ENCODE measurements at regions not wholly inside any gene's neighbourhood (a gene's known extent, or its start where the extent isn't known, plus 50 kb on each side); places are given as distances from the start of the nearest gene placed in this dataset.

GRCh38 chr13:44294876-44295275 lies 78.7 kb upstream of the SERP2 start:
- peaks cover 2% of the 10 kb centered on the region for H3K4me1 ChIP-seq (ENCODE audit: insufficient read depth, low read length, poor library complexity, severe bottlenecking)
- no peak overlapping the region for H2AFZ ChIP-seq (ENCODE audit: low read length)
- no peak overlapping the region for H3K4me3 ChIP-seq (ENCODE audit: low read length, poor library complexity, severe bottlenecking)
- no peaks in the 10 kb centered on the region for H4K20me1 ChIP-seq (ENCODE audit: insufficient read depth, low read length, poor library complexity, severe bottlenecking)
- no peaks in the 10 kb centered on the region for H3K79me2 ChIP-seq (ENCODE audit: insufficient read depth, low read length)
- no peaks in the 10 kb centered on the region for H3K9me3 ChIP-seq (ENCODE audit: insufficient read depth, low read depth, low read length)
- H3K36me3 ChIP-seq (ENCODE audit: insufficient read depth, low read length), result no peaks in the 10 kb centered on the region
- no peaks in the 10 kb centered on the region for H3K27me3 ChIP-seq (ENCODE audit: insufficient read depth, low read length, poor library complexity, severe bottlenecking)
- H3K4me2 ChIP-seq (ENCODE audit: low read depth, low read length, poor library complexity, severe bottlenecking), result no peak overlapping the region
- H3K9ac ChIP-seq (ENCODE audit: low read depth, low read length, poor library complexity, severe bottlenecking), result no peak overlapping the region
- no peak for TF ChIP-seq EZH2phosphoT487 (IDR thresholded peaks at IDR 0.05; ENCODE audit: borderline replicate concordance)
- TF ChIP-seq, protein P1, sequence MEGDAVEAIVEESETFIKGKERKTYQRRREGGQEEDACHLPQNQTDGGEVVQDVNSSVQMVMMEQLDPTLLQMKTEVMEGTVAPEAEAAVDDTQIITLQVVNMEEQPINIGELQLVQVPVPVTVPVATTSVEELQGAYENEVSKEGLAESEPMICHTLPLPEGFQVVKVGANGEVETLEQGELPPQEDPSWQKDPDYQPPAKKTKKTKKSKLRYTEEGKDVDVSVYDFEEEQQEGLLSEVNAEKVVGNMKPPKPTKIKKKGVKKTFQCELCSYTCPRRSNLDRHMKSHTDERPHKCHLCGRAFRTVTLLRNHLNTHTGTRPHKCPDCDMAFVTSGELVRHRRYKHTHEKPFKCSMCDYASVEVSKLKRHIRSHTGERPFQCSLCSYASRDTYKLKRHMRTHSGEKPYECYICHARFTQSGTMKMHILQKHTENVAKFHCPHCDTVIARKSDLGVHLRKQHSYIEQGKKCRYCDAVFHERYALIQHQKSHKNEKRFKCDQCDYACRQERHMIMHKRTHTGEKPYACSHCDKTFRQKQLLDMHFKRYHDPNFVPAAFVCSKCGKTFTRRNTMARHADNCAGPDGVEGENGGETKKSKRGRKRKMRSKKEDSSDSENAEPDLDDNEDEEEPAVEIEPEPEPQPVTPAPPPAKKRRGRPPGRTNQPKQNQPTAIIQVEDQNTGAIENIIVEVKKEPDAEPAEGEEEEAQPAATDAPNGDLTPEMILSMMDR (conservative IDR thresholded peaks at IDR 0.05; ENCODE audit: low read length), result no peak
- no peaks in the 10 kb centered on the region for H3F3A ChIP-seq (ENCODE audit: low read depth)
- no peaks in the 10 kb centered on the region for H3K9me2 ChIP-seq (replicated peaks; ENCODE audit: low read depth, low read length)

GRCh38 chr13:44296856-44297255 lies 76.8 kb upstream of the SERP2 start:
- H3K9ac ChIP-seq (ENCODE audit: low read depth, low read length, poor library complexity, severe bottlenecking), result no peak overlapping the region
- no peak overlapping the region for H2AFZ ChIP-seq (ENCODE audit: low read length)
- no peaks in the 10 kb centered on the region for H3K9me2 ChIP-seq (replicated peaks; ENCODE audit: low read depth, low read length)
- no peaks in the 10 kb centered on the region for H3K79me2 ChIP-seq (ENCODE audit: insufficient read depth, low read length)
- H4K20me1 ChIP-seq (ENCODE audit: insufficient read depth, low read length, poor library complexity, severe bottlenecking), result no peaks in the 10 kb centered on the region
- no peaks in the 10 kb centered on the region for H3K36me3 ChIP-seq (ENCODE audit: insufficient read depth, low read length)
- no peak overlapping the region for H3K4me2 ChIP-seq (ENCODE audit: low read depth, low read length, poor library complexity, severe bottlenecking)
- H3K9me3 ChIP-seq (ENCODE audit: insufficient read depth, low read depth, low read length), result no peaks in the 10 kb centered on the region
- TF ChIP-seq, protein P1 (conservative IDR thresholded peaks at IDR 0.05; ENCODE audit: low read length), result no peak
- no peak for TF ChIP-seq EZH2phosphoT487 (IDR thresholded peaks at IDR 0.05; ENCODE audit: borderline replicate concordance)
- no peak overlapping the region for H3K4me3 ChIP-seq (ENCODE audit: low read length, poor library complexity, severe bottlenecking)
- no peaks in the 10 kb centered on the region for H3F3A ChIP-seq (ENCODE audit: low read depth)
- peaks cover 2% of the 10 kb centered on the region for H3K4me1 ChIP-seq (ENCODE audit: insufficient read depth, low read length, poor library complexity, severe bottlenecking)
- no peaks in the 10 kb centered on the region for H3K27me3 ChIP-seq (ENCODE audit: insufficient read depth, low read length, poor library complexity, severe bottlenecking)

DNA sequence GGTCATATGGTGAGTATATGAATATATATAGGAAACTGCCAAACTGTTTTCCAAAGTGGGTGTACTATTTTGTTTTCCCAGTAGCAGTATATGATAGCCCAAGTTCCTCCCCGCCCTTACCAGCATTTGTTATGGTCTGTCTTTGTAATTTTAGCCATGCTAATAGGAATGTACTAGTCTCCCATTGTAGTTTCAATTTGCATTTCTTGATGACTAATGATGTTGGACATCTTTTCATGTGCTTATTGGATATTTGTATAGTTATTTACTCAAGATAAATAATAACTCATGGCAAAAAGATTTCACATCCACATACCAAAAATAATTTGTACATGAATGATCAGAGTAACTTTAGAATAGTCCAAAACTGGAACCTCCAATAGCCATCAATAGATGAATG lies 75.3 kb upstream of the SERP2 start:
- Histone ChIP-seq H3K79me2 (ENCODE audit: insufficient read depth, low read length) (no peaks in the 10 kb centered on the region), H3K9me3 (ENCODE audit: insufficient read depth, low read depth, low read length) (no peaks in the 10 kb centered on the region), H3K4me2 (ENCODE audit: low read depth, low read length, poor library complexity, severe bottlenecking) (no peak overlapping the region), H3K9ac (ENCODE audit: low read depth, low read length, poor library complexity, severe bottlenecking) (no peak overlapping the region), H4K20me1 (ENCODE audit: insufficient read depth, low read length, poor library complexity, severe bottlenecking) (no peaks in the 10 kb centered on the region), H3F3A (ENCODE audit: low read depth) (no peaks in the 10 kb centered on the region), H3K9me2 (replicated peaks; ENCODE audit: low read depth, low read length) (no peaks in the 10 kb centered on the region), H3K4me3 (ENCODE audit: low read length, poor library complexity, severe bottlenecking) (no peak overlapping the region), H3K36me3 (ENCODE audit: insufficient read depth, low read length) (no peaks in the 10 kb centered on the region), H2AFZ (ENCODE audit: low read length) (no peak overlapping the region), H3K27me3 (ENCODE audit: insufficient read depth, low read length, poor library complexity, severe bottlenecking) (no peaks in the 10 kb centered on the region), H3K4me1 (ENCODE audit: insufficient read depth, low read length, poor library complexity, severe bottlenecking) (peaks cover 2% of the 10 kb centered on the region)
- TF ChIP-seq EZH2phosphoT487 (IDR thresholded peaks at IDR 0.05; ENCODE audit: borderline replicate concordance), result no peak
- TF ChIP-seq, protein P1 (conservative IDR thresholded peaks at IDR 0.05; ENCODE audit: low read length), result no peak
